Kasumi-1 (cell line): ENCODE measurements at regions not wholly inside any gene's neighbourhood (a gene's known extent, or its start where the extent isn't known, plus 50 kb on each side); places are given as distances from the start of the nearest gene placed in this dataset.

ENCODE experiments used
- DNase-seq, 2 experiments: peaks; one replicate each; lab custom pipeline; 2025; lab: John Stamatoyannopoulos, UW

DNA sequence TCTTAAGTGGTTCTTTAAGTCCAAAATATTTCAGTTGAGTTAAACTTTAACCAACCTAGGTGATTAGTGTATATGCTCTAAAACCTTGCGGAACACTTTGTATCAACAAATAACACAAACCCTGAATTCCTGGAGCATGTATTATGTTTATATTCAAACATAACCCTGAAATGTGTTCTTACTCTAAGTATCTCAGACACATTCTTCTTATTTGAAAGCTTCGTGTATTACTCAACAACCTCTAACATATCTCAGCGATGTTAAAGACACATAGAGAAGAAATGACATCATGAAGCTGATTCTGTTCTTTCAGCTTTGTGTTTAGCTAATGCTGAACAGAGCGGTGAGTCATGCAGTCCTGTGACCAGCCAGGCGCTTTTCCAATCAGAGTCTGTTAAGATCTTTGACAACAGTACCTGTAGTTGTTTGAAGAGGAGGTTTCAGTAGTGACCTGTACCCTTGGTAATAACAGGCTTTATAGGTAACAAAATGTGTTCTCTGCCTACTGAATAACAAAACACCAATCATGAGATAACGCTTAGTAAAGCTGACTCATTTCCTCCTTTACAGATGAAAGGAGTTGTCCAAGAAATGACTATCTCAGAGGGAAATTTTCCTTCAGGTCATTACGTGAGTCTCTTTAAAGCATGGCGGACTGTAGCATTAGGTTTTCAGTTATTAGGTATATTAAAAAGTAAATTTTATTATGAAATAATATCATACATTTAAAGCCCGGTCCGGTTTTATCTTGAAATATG lies 67.3 kb upstream of the KLF6 start:
- peak; percentile 75 for DNase-seq

DNA sequence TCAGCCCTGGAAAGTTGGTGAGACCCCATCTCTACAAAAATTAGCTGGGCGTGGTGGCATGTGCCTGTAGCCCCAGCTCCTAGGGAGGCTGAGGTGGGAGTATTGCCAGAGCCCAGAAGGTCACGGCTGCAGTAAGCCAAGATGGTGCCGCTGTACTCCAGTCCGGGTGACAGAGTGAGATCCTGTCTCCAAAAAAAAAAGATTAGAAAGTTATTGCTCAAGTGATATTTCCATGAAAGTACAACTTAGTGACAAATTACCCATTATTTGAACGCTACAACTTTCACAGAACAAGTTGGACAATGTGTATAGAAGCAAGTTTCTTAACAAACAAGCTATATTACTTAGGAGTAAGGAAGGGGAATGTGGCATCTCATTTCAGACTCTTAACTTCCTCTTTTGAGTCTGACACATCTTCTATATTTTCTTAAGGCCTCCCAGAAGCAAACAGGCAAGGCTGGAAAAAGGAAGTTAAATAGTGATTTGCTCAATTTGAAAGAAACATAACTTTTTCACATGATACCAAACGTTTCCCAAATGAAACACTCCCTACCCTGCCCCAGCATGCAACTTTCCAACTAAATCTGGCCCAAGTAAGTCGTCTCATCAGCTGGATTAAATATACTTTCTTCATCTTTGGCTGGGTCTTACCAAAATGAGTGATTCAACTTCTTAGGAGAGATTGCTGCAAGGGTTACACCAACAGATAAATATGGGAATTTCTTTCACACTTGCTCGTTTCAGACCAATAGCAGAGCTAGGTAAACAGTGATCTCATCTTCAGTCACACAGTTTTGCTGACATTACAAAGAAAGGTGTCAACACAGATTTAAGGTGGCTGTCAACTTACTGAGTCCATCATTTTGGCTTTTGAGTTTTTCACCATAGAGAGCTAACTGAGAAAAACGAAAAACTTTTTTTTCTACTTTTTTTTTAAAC lies 66.3 kb upstream of the KLF6 start:
- DNase-seq: peak; percentile 98

DNA sequence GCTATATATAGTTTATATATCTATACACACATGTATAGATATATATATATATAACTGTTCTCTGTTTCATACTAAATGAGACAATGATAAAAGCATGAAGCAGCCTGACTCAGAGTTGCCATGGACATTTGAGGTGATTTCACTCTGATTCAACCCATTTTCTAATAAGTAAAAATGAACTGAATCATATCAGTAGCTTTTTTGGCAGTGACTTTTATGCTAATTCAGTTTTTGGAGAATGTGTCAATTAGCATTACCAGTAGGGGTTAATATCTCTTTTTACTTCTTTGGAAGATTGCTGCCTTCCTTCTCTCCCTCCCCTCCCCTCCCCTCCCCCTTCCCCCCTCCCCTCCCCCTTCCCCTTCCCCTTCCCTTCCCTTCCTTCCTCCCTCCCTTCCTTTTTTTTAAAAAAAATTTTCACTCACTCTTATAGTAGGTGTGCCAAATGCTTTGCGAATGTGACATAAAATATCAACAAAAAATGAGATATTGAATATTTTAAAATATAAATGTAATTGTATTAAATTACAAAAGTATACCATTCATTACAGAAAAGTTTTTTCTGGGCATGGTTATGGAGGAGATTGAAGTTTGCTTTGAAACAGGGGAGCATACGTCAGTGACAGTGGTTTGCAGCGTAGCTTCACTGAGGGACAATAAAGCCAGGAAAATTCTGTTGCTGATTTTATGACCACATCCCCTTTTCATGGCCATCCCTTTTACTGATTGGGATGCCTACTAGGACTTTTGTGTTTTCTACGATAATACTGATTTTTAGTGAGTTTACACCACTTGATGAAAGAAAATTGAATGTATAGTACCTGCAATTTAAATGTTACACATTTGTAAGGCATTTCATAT lies 64.0 kb upstream of the KLF6 start:
- peak; percentile 15 to 20 for DNase-seq

DNA sequence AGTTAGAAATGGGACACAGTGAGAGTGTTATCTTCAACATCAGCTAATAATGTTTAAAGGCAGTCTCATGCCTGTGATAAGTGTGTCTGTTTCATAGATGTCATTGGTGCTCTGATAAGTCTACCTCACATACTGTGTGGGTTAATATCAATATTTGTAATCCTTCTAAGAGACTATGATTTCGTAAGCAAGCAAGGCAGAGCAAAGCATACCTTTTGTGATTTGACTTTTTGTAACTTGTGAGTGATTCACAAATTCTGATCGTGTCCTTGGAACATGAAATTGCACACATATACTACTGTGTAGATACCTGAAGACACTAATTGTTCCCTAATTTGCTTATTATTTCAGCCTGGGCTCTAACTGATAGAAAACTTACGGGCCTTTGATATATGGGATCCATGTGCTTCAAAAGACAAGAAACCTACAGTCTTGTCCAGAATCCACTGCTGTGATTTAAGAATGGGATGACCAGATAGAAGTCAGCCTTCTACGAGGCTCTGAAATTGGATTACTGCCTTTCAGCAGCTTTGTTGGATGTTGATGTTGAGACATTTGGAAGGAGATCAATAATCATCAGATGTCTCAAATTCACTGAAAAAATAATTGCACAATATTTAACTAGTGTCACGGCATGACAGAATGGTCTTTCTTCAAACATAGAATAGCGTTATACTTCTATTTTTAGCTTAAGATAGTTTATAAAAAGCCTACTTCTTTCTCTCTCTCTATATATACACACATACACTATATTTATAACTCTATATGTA lies 63.2 kb upstream of the KLF6 start:
- DNase-seq: no peak

DNA sequence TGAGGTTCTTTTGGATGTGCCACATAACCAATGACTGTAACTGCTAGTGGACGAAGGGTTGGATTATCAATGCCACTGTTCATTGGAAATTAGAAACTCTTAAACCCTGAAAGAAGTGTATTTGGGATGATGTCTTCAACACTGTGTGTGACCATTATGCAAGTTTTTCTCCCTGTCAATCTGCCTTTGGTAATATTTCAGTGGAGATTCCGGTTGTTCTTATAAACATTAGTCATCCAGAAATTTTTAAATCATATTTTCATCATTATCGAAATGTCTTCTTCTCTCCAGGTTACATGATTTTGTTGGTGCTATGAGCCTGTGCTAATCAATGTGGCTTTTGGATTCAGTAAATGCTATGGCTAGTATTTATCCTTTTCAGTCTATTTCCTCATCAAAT lies 61.7 kb upstream of the KLF6 start:
- no peak for DNase-seq

DNA sequence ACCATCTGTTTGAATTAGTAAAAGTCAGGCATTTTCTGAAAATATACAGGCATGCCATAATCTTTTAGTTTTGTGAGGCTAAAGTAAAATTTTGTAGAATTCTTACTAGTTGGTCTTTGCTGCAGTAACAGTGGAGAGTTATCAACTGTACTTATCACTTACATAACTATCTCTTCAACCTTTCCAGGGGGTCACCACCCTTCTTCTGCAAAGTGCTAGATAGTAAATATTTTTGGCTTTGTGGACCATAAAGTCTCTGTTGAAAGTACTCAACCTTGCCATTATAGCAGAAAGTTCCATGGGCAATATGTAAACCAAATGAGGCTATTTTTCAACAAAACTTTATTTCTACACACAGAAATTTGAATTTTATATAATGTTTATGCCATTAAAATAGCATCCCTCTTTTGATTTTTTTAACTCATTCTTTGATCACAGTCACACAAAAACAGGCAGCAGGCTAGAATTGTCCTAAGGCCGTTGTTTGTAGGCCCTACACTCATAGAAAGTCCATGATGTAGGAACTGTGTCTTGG lies 59.5 kb upstream of the KLF6 start:
- DNase-seq: no peak

DNA sequence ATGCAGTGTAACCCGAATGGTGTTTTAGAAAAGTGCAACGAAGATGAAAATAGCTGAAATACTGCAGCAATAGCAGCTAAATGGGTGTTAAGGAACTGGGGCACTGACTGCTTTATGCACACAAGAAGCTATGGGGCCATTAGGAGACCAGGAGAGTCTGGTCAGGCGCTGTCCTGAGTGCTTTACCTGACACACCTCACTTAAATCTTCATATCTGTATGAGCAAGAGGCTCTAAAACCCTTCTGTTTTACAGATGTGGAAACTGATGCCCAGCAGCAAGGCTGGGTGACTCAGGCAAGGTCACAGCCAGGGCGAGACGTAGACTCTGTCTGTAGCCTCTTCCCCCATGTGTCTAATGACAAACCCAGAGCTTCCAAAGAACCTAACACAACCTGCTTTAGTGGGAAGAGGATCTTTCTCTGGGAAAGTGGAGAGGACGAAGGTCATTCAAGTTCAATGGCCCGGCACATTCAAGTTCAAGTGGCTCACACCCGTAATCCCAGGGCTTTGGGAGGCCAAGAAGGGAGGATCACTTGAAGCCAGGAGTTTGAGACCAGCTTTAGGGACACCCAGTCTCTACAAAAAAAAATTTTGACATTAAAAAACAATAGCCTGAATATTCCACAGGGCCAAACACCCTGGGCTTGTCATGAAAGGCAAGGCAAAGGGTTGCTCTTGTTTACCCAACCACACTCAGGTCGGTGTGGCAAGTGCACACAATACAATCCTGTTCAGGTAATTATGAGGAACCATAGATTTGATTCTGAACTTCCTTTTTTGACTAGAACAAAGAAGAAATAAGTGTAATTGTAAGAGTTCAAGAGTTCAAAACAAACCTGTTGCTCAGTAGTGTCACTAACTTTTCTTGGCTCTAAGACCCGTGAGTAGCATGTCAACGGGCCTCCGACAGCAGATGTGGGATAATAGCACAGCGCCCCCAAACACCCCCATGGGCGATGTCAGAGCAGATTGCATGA lies 53.7 kb upstream of the KLF6 start:
- no peak for DNase-seq

DNA sequence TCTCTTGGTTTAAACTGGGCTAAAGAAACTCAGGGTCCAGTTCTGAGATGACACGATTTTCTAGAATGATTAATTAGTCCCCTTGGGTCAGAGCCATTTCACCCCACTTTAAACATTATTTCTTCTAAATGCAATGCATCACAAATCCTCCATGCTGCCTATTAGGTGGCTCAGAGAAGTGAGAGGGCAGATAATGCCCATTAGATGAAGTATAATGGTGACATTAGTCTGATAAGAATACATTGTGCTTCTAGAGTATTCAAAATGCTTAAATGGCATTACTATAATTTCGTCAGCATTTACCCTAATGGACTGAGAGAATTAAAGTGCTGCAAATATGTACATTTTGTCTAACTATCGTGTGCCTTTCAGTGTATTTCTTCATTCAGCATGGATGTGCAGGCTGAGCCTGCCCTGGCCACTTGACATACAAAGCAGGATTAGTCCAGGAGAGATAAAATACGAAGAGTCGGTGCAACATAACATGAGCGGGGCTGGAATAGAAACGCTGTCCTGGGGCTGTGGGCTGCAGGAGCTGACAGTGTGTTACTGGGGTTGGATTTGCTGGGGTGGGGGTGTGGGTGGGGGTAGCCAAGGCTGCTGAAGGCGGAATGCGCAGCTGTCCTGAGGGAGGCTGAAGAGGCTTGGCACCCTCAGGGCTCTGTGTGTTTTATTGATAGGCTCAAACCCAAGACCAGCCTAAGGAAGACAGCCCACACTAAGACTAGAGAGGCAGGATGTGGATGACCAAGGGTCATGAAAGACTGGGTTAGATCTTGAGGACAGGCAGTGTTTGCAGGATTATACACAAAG lies 52.8 kb upstream of the KLF6 start:
- DNase-seq: no peak

DNA sequence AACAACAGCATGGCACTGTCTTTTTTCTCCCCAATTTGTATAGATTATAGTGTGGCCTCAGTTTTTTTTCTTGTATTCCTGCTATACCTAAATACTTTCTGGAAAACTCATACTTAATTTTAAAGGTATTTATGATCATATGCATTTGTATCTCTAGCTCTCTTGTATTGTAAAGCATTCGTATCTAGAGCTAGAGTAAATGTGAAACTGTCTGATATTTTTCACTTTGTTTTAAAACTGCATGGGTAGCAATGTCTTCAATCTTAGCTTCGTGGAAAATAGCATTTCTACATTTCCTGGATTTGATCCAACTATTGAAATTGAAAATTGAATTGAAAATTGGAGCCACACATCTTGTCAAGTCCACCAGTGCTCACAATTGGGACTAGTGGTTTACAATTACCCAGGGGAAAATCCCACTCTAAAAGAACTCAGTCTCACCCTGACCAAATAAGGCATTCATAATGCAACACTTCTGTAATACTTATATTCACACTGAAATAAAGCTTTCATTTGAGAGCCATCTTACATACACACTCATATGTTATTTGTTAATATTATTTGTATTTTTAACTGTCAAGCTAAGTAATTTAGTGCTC lies 51.3 kb upstream of the KLF6 start:
- DNase-seq: no peak

DNA sequence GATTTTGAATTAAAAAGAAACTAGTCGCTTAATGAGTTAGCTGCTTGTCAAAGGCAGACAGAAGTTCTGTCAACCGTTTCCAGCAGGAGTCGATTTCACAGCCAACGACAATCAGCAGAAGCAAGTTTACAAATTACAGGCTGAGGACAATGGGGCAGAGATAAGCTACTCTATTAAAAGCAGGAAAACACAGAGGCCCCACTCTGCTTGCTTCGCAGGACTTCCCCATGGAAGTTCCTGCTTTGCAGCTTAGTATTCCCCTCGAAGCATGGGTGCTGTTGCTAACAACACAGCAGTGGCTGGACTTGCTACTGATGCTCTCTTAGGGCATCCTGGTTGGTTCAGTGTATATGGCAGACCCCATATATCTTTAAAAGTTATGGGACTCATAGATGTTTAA lies 50.8 kb upstream of the KLF6 start:
- peak; percentile 15 to 30 for DNase-seq

DNA sequence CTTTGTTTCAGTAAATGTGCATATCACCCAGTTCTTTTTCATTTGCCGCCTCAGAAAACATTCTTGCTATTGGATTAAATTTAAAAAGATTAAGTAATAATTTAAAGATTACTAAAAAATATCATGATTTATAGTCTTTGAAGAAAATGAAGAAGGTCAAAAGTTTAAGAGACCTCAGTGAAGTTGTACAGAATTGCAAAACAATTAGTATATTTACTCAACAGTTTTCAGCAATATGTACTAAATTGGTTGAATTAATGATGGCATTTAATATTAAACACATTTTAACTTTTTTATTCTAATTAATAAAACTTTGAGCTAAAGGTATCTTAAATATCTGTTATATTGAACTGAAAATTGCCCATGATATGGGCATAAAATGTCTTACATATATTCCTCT lies 49.9 kb upstream of the KLF6 start:
- no peak for DNase-seq
